ENCODE measurements at regions not wholly inside any gene's neighbourhood (a gene's known extent, or its start where the extent isn't known, plus 50 kb on each side); places are given as distances from the start of the nearest gene placed in this dataset.

DNA sequence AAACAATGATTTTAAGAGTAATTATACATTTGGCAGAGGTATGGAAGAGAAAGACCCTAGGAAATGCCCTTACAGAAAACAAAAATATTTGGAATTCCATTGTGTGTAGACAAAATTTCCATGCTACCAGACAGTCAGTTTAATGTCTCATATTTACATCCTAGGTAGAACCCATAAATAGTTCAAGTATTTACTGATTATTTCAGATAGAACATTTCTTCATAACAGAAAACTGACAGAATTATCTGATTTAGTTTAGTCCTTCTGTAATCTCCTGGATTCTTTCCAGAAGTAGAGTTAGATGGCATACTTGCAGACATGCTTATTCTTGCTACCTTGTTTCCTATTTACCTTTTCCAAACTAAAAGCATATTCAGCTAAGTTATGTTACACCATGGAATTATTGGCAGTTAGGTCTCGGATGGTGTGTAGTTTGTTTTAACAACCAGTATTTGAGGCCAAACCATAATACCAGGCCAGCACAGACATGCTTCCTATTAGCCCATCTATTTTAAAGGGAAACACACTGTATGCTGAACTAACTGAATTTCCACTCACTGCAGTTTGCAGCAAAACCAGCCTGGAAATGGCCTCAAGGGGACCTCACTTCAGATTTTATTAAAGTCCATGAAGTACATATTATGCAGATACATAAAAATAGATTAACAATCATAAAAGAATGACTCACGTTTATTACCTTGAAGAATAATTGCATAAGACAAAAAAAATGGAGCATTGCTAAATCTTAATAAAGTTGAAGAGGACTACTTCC lies 126.6 kb upstream of the LRIG3 start:
- TF ChIP-seq, protein P1, sequence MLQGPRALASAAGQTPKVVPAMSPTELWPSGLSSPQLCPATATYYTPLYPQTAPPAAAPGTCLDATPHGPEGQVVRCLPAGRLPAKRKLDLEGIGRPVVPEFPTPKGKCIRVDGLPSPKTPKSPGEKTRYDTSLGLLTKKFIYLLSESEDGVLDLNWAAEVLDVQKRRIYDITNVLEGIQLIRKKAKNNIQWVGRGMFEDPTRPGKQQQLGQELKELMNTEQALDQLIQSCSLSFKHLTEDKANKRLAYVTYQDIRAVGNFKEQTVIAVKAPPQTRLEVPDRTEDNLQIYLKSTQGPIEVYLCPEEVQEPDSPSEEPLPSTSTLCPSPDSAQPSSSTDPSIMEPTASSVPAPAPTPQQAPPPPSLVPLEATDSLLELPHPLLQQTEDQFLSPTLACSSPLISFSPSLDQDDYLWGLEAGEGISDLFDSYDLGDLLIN (CRISPR knock-in tag; IDR thresholded peaks at IDR 0.05; ENCODE audit: borderline replicate concordance): no peak
- TF ChIP-seq, protein P2, sequence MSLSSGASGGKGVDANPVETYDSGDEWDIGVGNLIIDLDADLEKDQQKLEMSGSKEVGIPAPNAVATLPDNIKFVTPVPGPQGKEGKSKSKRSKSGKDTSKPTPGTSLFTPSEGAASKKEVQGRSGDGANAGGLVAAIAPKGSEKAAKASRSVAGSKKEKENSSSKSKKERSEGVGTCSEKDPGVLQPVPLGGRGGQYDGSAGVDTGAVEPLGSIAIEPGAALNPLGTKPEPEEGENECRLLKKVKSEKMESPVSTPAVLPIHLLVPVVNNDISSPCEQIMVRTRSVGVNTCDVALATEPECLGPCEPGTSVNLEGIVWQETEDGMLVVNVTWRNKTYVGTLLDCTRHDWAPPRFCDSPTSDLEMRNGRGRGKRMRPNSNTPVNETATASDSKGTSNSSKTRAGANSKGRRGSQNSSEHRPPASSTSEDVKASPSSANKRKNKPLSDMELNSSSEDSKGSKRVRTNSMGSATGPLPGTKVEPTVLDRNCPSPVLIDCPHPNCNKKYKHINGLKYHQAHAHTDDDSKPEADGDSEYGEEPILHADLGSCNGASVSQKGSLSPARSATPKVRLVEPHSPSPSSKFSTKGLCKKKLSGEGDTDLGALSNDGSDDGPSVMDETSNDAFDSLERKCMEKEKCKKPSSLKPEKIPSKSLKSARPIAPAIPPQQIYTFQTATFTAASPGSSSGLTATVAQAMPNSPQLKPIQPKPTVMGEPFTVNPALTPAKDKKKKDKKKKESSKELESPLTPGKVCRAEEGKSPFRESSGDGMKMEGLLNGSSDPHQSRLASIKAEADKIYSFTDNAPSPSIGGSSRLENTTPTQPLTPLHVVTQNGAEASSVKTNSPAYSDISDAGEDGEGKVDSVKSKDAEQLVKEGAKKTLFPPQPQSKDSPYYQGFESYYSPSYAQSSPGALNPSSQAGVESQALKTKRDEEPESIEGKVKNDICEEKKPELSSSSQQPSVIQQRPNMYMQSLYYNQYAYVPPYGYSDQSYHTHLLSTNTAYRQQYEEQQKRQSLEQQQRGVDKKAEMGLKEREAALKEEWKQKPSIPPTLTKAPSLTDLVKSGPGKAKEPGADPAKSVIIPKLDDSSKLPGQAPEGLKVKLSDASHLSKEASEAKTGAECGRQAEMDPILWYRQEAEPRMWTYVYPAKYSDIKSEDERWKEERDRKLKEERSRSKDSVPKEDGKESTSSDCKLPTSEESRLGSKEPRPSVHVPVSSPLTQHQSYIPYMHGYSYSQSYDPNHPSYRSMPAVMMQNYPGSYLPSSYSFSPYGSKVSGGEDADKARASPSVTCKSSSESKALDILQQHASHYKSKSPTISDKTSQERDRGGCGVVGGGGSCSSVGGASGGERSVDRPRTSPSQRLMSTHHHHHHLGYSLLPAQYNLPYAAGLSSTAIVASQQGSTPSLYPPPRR (CRISPR knock-in tag; IDR thresholded peaks at IDR 0.05; ENCODE audit: borderline replicate concordance): no peak
- no peak for TF ChIP-seq SRSF9 (IDR thresholded peaks at IDR 0.05; ENCODE audit: borderline replicate concordance, insufficient read depth, low read depth, low read length, poor library complexity, severe bottlenecking)
- TF ChIP-seq YEATS4 (CRISPR knock-in tag; IDR thresholded peaks at IDR 0.05; ENCODE audit: borderline replicate concordance): no peak
- TF ChIP-seq, protein P3, sequence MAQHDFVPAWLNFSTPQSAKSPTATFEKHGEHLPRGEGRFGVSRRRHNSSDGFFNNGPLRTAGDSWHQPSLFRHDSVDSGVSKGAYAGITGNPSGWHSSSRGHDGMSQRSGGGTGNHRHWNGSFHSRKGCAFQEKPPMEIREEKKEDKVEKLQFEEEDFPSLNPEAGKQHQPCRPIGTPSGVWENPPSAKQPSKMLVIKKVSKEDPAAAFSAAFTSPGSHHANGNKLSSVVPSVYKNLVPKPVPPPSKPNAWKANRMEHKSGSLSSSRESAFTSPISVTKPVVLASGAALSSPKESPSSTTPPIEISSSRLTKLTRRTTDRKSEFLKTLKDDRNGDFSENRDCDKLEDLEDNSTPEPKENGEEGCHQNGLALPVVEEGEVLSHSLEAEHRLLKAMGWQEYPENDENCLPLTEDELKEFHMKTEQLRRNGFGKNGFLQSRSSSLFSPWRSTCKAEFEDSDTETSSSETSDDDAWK (CRISPR knock-in tag; IDR thresholded peaks at IDR 0.05): no peak
- no peak for TF ChIP-seq FOXA1 (IDR thresholded peaks at IDR 0.05)
- no peak for TF ChIP-seq FOXA1 (CRISPR knock-in tag; IDR thresholded peaks at IDR 0.05)
- no peak for TF ChIP-seq PCBP2 (optimal IDR thresholded peaks at IDR 0.05; ENCODE audit: low read depth, low read length, poor library complexity, severe bottlenecking)
- no peak for TF ChIP-seq SP1 (IDR thresholded peaks at IDR 0.05)
- no peak for TF ChIP-seq SP1 (CRISPR knock-in tag; IDR thresholded peaks at IDR 0.05)
- TF ChIP-seq NFKBIZ (CRISPR knock-in tag; IDR thresholded peaks at IDR 0.05): no peak
- TF ChIP-seq ZMYM3 (CRISPR knock-in tag; IDR thresholded peaks at IDR 0.05): no peak
- TF ChIP-seq, protein P4, sequence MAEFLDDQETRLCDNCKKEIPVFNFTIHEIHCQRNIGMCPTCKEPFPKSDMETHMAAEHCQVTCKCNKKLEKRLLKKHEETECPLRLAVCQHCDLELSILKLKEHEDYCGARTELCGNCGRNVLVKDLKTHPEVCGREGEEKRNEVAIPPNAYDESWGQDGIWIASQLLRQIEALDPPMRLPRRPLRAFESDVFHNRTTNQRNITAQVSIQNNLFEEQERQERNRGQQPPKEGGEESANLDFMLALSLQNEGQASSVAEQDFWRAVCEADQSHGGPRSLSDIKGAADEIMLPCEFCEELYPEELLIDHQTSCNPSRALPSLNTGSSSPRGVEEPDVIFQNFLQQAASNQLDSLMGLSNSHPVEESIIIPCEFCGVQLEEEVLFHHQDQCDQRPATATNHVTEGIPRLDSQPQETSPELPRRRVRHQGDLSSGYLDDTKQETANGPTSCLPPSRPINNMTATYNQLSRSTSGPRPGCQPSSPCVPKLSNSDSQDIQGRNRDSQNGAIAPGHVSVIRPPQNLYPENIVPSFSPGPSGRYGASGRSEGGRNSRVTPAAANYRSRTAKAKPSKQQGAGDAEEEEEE (CRISPR knock-in tag; IDR thresholded peaks at IDR 0.05; ENCODE audit: borderline replicate concordance): no peak
- H3K79me2 ChIP-seq (ENCODE audit: insufficient read depth, low read length): no peaks in the 10 kb centered on the region
- no peak overlapping the region for H3K4me3 ChIP-seq (replicated peaks in 1 of 3; ENCODE audit: insufficient read depth in 1 of 3, low read depth in 2 of 3, low read length in 3 of 3)
- ChIA-PET CTCF (ENCODE audit: low intra/inter-chr PET ratio, low total read pairs) (no interaction called here), POLR2A (no interaction called here)
- H3K4me2 ChIP-seq (ENCODE audit: low read depth, low read length): no peak overlapping the region
- no peaks in the 10 kb centered on the region for H3K36me3 ChIP-seq (replicated peaks in 1 of 2; ENCODE audit: control insufficient read depth in 1 of 2, insufficient read depth in 2 of 2, low read length in 2 of 2)
- BruUV-seq (replicated peaks): no TSS peak
- in situ Hi-C loops (cut with HindIII; ENCODE audit: extremely low pct_ligation_motif_present, low pct_unique_long_range_greater_than_20kb) (no loop called here), intact Hi-C loops (cut with micrococcal nuclease; ENCODE audit: unreplicated experiment) (no loop called here)
- DNase-seq (ENCODE audit: low spot score): no peak
- no peak overlapping the region for H3K27ac ChIP-seq (ENCODE audit: extremely low read length, insufficient read depth, low read length)
- ATAC-seq: no peak
- no peaks in the 10 kb centered on the region for H3K27me3 ChIP-seq (ENCODE audit: control insufficient read depth in 1 of 2, insufficient read depth in 2 of 2, low read length in 2 of 2)
- no peaks in the 10 kb centered on the region for H3K9me3 ChIP-seq (ENCODE audit: low read length)
- no peaks in the 10 kb centered on the region for H4K20me1 ChIP-seq (ENCODE audit: insufficient read depth, low read length)
- WGBS (ENCODE audit: low lambda C conversion rate): 3% methylated on average over 2 of the region's 2 CpGs
- H3K9ac ChIP-seq (ENCODE audit: insufficient read depth, low read depth, low read length): no peak overlapping the region
- H3K4me1 ChIP-seq (ENCODE audit: insufficient read depth, low read length): no peaks in the 10 kb centered on the region
- no peak for FAIRE-seq
- no peak overlapping the region for H2AFZ ChIP-seq (ENCODE audit: low read length)

Measured in HepG2 (cell line).